HG03108 (cell line): ENCODE measurements at regions not wholly inside any gene's neighbourhood (a gene's known extent, or its start where the extent isn't known, plus 50 kb on each side); places are given as distances from the start of the nearest gene placed in this dataset.

ENCODE experiments used
- ATAC-seq: cut with Tn5 transposase; IDR thresholded peaks from one replicate; pipeline ENCODE4 v1.9.1; 2021; ENCODE audit warnings: moderate library complexity; ENCODE audit not compliant: unreplicated experiment

- ATAC-seq, result no peak
Observed at GRCh38 chr1:234975941-234976860, 152.4 kb downstream of the TOMM20 start.

- ATAC-seq, result no peak
Observed at GRCh38 chr1:234975122-234975940, 153.3 kb downstream of the TOMM20 start.

GRCh38 chr1:234973426-234974250, 155.0 kb downstream of the TOMM20 start:
- no peak for ATAC-seq

GRCh38 chr1:234972411-234973191, 156.0 kb downstream of the TOMM20 start:
- no peak for ATAC-seq

- peak; percentile 17 for ATAC-seq
Observed at GRCh38 chr1:234971586-234972297, 156.9 kb downstream of the TOMM20 start.

- ATAC-seq, result peak; percentile 32
Observed at GRCh38 chr1:234970731-234971476, 157.7 kb downstream of the TOMM20 start.

GRCh38 chr1:234970401-234970730, 158.3 kb downstream of the TOMM20 start:
- ATAC-seq, result no peak

- ATAC-seq, result no peak
Observed at GRCh38 chr1:234969581-234970400, 158.8 kb downstream of the TOMM20 start.

- no peak for ATAC-seq
Observed at GRCh38 chr1:234969011-234969441, 159.6 kb downstream of the TOMM20 start.

- ATAC-seq, result no peak
Observed at GRCh38 chr1:234968451-234968850, 160.2 kb downstream of the TOMM20 start.

- no peak for ATAC-seq
Observed at GRCh38 chr1:234967121-234967520, 161.5 kb downstream of the TOMM20 start.

- no peak for ATAC-seq
Observed at GRCh38 chr1:234965111-234965510, 163.5 kb downstream of the TOMM20 start.

GRCh38 chr1:234963904-234964702, 164.5 kb downstream of the TOMM20 start:
- ATAC-seq, result no peak

- ATAC-seq, result peak; percentile 69
Observed at GRCh38 chr1:234963180-234963903, 165.3 kb downstream of the TOMM20 start.

- ATAC-seq, result peak; percentile 38
Observed at GRCh38 chr1:234962340-234962989, 166.2 kb downstream of the TOMM20 start.
